ENCODE measurements at regions not wholly inside any gene's neighbourhood (a gene's known extent, or its start where the extent isn't known, plus 50 kb on each side); places are given as distances from the start of the nearest gene placed in this dataset.

DNA sequence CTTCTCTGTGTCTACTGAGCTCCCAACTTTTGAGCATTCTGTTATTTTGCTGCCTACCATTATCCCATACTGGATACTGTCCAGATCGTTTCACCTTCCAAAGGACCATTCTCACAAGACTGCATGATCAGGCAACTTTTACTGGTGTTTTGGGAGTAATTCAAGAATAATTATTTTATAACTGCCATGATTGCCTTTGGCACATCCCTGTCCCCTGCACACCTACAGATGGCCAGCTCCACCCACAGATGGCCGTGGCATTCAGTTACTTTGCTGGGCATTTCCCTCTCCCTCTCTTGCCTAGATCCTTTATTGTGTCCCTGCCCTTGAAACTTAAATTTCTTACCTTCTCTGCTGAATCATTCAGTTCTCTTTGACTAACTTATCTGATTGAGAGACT, 263.9 kb downstream of the DIPK2A start:
- no peak for DNase-seq

DNA sequence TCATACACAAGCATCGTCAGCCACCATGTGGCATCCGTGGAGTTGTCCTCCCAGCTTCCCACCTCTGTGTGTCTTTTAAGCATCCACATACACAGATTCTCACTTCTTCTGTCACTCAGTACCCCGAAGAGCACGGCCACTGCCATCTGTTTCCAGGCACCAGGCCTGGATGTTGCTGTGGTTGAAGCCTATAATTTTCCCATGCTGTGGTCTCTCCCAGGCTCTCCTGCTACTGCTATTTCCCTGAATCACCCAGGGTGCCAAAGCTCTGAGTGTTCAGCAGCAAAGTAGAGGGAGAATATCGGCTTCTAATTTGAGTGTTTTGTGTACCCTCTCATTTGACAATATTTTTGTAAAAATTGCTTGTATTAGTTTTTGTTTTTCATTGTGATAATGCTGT, 265.7 kb downstream of the DIPK2A start:
- no peak for DNase-seq

DNA sequence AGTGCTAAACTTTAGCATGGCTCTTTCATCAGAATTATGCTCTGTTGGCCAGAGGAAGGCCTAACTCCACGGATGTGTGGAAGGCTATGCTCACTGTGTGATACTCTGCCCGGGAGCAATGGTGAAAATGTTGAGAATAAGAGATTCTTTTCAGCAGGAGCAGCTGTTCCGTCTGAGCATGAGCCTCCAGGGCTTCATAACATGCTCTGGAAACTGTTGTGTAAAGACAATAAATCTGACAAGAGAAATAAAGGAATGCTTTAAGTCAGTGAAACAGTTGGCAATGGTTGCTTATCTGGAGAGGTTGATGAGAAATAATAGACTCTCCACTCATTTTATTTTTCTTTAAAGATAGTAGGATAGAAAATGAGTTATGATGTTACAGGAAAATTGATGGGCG, 269.8 kb downstream of the DIPK2A start:
- DNase-seq: no peak

DNA sequence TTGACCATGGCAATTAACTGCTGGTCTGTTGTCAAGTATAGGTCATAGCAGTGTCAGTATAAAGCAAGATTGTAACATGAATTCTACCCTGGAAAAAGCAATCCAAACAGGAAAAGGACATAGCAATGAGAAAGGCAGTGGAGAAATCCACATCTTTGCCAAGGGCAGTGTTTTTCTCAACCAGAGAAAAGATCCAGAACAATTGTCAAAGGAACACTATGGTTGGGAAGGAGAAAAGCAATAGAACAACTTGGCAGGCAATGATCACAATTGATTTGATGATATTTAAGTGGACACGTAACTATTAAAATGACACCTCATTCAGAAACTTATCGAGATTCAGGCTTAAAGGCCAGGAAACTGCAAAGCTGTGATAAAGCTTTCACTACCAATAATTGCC, 271.1 kb downstream of the DIPK2A start:
- DNase-seq: no peak

DNA sequence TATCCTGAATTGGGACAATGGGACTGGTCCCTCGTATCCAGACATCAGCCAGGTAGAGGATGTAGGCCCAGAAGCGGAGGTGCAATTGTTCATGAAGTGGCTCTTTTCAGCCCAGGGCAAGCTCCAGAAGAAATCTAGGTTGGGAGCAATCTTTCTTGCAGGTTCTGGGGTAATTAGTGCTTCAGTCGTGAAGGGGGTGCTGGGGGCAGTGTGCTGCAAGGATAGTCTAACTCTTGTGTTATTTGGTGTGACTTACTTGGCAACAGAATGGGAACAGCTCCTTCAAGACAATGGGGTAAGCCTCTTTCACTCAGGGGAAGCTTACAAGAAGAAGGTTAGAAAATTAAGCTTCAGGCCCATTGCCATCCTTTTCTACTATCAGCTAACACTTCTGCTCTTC, 273.0 kb downstream of the DIPK2A start:
- DNase-seq: no peak

DNA sequence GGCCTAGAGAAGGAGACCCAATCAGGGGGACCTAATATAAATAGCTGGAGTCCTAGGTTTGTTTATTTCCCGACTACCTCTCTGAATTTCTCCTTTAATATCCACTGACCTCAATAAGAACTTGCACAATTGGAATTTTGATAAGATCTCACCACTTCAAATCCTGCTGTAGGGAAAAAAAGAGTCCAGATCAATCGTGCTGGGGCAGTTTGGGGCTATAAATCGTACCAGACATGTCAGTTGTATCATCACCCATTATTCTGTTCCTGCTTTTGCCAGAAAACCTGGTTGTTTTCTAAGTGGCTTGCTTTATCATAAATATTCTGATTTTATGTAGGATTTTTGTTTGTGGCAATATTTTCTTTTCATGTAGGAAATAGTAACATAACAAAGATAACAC, 281.3 kb downstream of the DIPK2A start:
- no peak for DNase-seq

DNA sequence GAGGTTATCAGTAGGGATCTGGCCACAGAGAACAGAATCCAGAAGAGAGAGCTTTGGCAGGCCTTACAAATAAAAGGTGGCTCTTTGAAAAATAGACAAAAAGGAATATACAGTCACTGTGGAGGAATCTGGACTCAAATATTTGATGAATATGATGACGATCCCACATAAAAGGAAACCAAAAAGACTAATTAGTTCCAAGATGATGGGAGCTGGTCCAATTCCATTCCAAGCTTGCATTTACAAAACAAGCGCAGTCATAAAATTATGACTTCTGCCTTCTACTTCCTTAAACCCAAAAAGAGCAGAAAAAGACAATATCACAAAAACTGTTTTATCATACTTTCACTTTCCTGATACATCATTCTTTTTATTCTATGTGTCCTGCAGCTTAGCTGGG, 285.8 kb downstream of the DIPK2A start:
- DNase-seq: no peak

DNA sequence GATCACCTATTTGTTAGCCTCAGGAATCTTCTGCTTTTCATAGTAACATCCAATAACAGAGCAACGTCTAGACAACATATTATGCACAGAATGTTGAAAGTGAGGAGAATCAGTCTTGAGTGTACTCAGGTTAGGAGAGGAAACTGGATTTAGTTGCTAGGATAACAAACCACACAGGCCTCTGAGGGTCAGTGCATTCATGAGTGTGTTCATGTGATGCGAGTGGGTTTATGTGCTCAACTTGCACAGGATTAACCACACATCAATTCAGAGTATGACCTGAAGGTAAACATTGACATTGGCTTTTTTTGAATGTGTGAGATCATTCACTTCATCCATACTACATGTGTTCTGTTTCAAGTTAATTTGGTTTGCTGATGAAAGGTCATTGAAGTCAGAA, 287.6 kb downstream of the DIPK2A start:
- DNase-seq: no peak

DNA sequence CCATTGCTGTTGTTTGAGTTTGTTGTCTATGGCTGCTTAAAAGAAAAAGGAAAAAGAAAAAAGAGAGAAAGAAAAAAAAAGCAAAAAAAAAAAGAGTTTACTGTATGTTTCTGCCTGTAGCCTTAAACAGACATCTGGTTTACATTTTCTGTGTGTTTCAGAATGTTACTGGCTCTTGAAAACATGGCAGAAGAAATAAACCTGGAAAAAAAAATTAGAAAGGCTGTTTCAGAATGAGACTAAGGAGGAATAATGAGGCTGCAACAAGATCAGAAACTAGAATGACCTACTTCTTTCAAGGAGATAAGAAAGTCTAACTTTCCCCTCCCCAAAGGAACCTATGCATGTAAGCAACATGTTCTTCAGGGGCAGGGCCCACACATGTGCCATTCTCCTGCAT, 292.1 kb downstream of the DIPK2A start:
- no peak for DNase-seq

DNA sequence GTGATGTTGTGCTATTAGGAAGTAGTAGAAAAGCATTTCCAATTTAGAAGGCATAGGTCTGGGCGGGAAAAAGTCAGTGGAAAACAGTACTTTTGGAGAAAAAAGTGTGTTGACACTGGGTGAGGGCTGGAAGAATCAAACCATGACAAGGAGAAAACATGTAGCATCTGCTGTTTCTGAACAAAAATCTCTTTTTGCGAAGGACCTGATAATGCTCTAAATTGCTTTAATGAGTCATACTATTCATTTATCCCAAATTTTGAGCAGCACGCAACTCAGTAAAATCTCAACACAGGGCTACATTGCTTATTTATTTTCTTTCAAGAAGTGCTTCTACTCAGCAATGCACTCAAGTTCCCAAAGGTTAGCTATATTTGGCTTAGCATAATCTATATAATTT, 292.7 kb downstream of the DIPK2A start:
- no peak for DNase-seq

DNA sequence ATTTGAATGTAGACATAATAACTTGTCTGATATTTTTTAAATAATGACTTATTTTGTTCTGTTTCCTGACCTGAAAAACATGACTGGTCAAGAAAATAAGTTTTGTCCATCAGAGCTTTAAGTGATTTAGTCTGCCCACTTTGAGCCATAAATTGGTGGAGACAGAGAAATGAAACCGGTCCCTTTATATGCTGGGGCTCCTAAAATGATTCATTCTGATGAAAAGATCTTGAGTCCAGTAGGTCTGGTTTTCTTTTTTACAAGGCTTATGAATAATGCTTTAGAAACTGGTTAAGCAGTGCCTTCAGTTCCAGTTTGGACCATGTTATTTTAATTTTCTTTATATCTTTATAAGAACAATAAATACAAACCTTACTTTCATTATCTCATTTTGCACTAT, 293.2 kb downstream of the DIPK2A start:
- DNase-seq: no peak

DNA sequence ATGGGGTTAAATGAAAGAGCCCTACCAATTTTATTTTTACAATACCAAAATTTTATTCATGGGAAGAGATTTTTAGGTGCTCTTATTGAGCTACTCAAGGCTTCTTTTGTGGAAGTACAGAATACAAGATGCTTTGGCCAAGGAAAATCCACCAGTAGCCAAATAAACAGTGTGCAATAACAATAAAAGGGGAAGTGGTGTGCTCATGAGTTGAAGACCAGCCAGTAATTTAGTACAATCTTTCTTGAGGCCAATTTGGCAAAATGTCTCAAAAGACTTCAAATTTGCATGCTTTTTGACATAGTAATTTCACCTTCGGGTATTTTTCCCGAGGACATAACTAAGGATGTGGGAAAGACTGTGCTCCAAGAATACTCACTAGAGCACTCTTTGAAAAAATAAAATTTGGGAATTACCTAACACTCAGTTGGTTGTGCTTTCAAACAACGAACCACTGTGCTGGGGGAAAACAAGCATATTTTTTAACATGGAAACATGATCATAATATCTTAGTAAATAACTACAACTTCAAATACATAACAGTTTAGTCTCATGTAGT, 294.0 kb downstream of the DIPK2A start:
- DNase-seq: no peak

DNA sequence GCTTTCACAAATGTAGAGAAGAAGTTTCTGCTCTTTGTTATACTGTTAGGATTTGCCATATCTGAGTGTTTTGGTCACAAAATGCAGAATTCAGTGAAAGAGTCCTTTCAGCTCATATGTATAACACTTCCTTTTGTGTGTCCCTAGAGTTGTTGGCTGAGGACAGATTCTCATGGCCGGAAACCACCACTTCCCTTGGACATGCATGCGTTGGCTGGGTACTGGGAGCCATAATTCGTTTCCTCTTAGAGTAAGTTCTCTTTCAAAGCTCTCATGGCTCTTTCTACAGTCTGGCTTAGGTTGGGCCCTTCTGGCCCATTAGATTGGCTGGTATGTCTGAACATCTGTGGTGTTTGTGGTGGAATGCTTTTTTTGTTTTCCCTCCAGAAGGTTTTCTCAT, 298.5 kb downstream of the DIPK2A start:
- DNase-seq: no peak

DNA sequence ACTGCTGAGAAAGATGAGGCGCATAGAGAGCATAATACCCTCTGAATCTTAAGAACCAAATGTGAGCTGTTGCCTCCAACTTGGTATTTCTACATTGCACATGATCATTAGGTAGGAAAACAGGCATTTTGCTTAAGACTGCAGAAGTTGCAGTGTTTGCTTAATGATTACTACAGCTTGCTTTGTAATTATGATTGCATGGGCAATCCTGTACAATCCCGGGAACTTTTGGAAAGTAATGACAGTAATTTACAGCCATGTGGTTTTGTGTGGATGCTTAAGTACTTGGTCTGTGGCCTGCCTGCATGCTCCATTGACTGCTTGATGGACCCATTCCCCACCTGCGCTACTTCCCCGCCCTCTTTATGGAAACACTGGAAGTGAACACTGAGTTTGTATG, 301.1 kb downstream of the DIPK2A start:
- no peak for DNase-seq

DNA sequence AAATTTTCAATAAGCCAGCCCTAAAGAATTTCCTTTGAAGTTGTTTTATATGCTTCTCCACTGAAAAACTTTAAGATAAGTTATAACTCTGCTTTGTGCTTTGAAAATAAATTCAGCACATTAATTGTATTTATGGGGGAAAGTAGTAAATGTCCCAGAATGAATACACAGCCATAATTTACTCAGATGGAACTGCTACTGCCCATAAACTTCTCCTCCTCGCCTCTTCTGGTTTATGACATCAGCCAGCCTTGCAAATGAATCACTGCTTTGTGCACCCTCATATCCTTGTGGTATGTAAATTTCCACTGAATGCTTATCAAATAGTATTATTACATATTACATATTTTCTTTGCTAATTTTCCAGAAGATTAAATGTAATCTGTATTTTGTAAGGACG, 302.0 kb downstream of the DIPK2A start:
- DNase-seq: no peak

DNA sequence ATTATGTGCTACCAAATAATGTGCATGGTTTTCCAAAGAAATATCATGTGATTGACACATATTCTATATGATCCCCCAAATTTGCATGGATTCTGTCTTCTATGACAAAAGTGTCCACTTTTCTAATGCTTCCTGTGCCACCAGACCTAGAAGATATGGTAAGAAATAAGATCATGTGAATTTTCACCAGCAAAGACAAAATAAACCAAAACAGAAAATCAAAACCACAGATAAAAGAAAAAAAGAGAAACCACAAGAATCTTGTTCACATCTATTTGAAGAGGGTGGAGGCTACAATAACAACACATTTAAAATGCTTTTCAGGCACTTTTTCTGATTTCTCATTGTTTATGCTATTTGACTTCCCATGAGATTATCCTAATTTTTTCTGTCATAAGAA, 303.4 kb downstream of the DIPK2A start:
- DNase-seq: no peak

DNA sequence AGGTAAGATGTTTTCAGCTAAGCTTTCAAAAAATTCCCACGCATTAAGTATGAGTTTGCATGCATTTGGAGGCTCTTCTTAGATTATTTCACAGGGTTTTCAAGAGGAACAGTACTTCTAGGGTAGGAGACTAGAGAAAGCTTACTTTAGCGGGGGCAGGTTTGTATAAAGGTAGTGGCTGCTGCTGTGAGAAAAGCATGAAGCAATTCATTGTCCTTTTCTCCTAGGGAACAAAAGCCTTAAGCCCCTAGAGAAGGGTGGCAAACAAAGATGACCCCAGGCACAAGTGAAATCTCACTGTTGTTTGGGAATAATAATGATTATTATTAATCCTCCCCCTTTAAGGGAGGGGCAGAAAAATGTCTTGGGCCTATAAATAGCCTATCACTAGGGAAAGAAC, 310.7 kb downstream of the DIPK2A start:
- DNase-seq: no peak

DNA sequence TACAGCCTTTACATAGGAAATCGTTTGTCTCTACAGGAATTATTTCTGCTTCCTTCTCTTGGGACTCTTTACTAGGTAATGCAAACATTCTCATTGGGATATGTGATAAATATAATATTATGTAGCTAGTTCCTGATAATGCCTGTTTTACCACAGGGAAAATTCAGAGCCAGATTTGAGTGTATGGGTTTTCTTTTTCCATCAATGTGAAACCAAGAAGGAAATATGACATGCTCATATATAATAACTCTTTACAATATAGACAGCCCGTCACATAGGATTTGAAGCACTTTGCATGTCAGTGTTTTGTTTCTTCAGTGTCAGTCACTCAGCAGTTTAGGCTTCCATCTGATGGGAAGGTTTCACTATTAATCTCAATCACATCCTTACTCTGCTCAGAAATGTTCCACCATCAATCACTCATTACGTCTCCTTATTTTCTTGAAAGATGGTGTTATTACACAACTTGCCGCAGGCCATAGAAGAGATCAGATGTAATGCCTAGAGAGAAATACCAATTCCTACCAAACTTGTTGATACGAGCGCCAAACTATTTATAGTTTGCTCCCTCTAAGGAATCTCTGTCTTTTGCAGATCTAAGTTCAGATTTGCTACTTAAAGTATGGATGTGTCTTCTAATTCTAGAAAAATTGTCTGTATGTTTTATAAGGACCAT, 314.8 kb downstream of the DIPK2A start:
- no peak for DNase-seq

DNA sequence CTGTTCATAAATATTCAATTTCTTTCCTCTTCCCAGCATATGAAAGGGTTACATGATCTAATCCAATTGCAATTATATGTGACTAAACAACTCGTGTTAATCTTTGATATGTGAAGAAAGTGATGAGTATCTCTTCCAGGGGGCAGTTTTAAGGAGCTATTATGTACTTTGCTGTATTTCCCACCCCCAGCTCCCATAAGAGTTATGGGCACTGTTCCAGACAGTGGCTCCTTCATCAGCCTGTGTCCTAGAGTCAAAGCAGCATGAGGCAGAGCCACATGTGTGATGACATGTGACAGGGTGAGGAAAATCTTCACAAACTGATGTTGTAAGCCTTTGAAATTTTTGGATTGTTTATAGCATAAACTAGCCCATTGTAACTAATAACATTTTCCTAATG, 315.4 kb downstream of the DIPK2A start:
- DNase-seq: no peak

DNA sequence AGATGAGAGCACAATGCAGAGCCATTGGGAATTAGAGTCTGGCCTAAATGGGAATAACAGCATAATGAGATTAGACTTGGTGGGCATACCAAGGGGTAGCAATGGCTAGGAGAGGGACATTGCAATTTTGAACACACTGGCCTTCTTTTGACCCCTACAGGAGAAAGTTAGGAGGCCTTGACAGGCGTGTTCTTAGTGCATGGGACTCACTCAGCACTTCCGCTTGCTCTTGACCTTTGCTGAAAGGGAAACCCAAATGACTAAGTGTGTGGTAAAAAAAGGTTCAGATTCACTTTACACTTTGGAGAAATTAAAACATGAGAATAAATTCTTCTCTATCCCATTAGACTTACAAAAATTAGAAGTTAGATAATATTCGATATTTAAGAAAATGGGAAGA, 317.4 kb downstream of the DIPK2A start:
- DNase-seq: no peak

DNA sequence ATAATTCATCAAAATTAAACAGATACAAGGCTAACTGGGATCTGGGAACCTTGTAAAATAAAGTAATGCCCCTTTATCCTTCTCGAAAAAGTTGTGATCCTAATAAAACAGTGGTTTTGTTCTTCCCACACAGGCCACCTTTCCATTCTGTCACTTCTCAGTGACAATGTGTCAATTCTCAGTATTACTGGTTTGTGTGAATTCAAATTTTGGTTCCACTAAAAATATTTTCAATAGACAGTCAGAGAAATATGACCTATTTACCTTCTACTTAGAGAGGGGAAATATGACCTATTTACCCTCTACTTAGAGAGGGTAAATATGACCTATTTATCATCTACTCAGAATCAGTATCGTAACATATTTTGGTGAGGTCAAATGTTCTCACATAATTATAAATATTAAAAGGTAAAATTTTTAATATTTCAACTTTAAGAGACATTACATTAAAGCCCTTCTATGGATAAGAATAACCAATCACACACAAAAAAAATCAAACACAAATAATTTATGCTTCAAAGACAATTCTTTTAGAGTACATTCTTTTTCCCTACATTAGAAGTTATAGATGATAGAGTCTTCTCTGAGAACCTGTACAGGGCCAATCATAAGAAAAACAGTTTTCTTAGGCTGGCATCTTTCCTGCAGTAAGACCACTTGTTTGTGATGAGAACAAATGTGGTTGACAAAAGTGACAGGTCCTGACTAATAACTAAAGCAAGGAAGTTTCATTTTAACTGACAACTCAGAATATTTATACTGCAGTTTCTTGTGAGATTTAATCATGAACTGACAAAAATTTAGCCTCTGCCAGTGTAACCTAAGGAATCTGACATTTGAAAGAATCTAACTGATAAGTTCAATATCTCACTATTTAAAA, 323.3 kb downstream of the DIPK2A start:
- DNase-seq: no peak

DNA sequence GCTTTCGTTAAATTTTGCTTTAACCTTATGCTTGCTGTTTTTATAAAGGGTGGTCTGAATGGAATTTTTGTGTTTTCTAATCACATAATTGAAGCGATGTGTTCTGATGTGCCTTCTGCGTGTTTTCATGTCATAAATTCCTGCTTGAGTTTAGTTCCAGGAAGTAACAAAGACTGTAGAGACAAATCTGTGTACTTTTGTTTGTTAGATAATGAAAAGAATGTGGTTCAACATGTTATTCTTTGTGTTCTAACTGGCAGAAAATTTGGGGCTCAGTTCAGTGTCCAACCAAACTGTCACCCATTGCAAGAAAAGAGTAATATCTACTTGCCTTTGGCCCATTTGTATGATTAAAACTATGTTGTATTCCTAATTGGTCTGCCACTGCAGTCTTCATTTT, 324.0 kb downstream of the DIPK2A start:
- no peak for DNase-seq

DNA sequence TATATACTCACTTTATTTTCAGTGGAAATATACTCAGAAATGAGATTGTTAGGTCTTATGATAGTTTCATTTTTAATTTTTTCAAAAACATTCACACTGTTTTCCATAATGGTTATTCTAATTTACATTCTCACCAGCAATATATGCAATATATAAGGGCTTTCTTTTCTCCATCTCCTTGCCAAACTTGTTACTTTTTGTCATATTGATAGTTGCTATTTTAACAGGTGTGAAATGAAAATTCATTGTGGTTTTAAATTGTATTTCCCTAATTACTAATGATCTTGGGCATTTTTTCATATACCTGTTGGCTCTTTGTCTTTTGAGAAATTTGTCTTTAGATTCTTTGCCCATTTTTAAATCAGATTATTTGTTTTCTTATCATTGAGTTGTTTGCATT, 325.2 kb downstream of the DIPK2A start:
- DNase-seq: no peak

DNA sequence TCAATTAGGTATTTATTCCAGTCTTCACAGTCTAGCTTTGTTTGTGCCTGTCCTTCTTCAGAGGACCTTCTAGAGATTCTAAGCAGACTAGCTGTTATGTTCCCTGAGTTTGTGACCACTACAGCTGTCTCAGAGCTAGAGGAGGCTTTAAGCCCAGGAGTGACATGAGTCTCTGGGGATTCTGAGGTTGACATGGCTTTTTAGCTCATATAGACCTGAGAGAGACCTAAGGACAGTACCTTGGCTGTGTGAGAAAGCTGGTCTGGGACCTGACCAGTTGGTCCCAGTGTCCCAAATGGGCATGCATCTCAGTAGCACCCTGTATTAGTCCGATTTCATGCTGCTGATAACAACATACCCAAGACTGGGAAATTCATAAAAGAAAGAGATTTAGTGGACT, 330.2 kb downstream of the DIPK2A start:
- no peak for DNase-seq

DNA sequence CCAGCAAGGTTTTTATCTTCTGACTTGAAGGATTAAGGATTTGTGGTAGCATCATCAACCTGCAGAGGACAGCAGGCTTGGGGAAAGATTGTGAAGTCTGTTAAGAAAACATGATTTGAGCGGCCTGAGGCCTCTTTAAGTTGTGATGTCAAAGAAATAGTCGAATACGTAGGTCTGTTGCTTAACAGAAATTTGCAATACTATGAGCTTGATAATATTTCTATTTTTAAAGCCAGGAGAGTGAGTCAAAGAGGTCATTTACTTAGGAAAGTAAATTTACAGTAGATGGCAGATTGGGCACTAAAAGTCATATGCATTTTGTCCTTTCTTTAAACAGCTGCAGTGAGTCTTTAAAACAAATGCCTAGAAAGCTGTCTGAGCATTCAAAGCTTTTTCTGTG, 336.3 kb downstream of the DIPK2A start:
- DNase-seq: no peak

Measured in NK-92 treated with Interleukin-12 subunit alpha and Interleukin-12 subunit beta, amount 100 ng/mL, for 24 hours (cell line).